ENCODE measurements at regions not wholly inside any gene's neighbourhood (a gene's known extent, or its start where the extent isn't known, plus 50 kb on each side); places are given as distances from the start of the nearest gene placed in this dataset.

- Histone ChIP-seq H3K9me3 (no peaks in the 10 kb centered on the region), H3K4me1 (replicated peaks) (no peaks in the 10 kb centered on the region), H3K4me3 (no peak overlapping the region), H3K36me3 (no peaks in the 10 kb centered on the region), H3K27me3 (replicated peaks; ENCODE audit: insufficient read depth) (no peaks in the 10 kb centered on the region), H3K27ac (no peak overlapping the region)
- 58% methylated on average over 5 of the region's 5 CpGs for WGBS
- TF ChIP-seq POLR2A (IDR thresholded peaks at IDR 0.05) (no peak), CTCF (IDR thresholded peaks at IDR 0.05) (no peak), POLR2AphosphoS5 (IDR thresholded peaks at IDR 0.05) (no peak)
- DNase-seq (ENCODE audit: low spot score): no peak
- intact Hi-C loops (cut with DNase I): no loop called here
Measured at GRCh38 chr18:25727281-25727985, 363.0 kb downstream of the SS18 start.

GRCh38 chr18:25726298-25726697 is 364.1 kb downstream of the SS18 start:
- no peaks in the 10 kb centered on the region for H3K9me3 ChIP-seq
- H3K27me3 ChIP-seq (replicated peaks; ENCODE audit: insufficient read depth): no peaks in the 10 kb centered on the region
- no peak overlapping the region for H3K27ac ChIP-seq
- 59% methylated on average over 11 of the region's 11 CpGs for WGBS
- no peak for DNase-seq (ENCODE audit: low spot score)
- intact Hi-C loops (cut with DNase I): no loop called here
- TF ChIP-seq POLR2A (IDR thresholded peaks at IDR 0.05): no peak
- no peak for TF ChIP-seq POLR2AphosphoS5 (IDR thresholded peaks at IDR 0.05)
- no peak for TF ChIP-seq CTCF (IDR thresholded peaks at IDR 0.05)
- no peak overlapping the region for H3K4me3 ChIP-seq
- no peaks in the 10 kb centered on the region for H3K36me3 ChIP-seq
- H3K4me1 ChIP-seq (replicated peaks): no peaks in the 10 kb centered on the region

GRCh38 chr18:25725501-25725900 is 364.9 kb downstream of the SS18 start:
- Histone ChIP-seq H3K4me1 (replicated peaks) (no peaks in the 10 kb centered on the region), H3K27me3 (replicated peaks; ENCODE audit: insufficient read depth) (no peaks in the 10 kb centered on the region), H3K4me3 (no peak overlapping the region), H3K27ac (no peak overlapping the region), H3K36me3 (no peaks in the 10 kb centered on the region), H3K9me3 (no peaks in the 10 kb centered on the region)
- DNase-seq (ENCODE audit: low spot score): no peak
- intact Hi-C loops (cut with DNase I): no loop called here
- WGBS: 75% methylated on average over 2 of the region's 2 CpGs
- TF ChIP-seq CTCF (IDR thresholded peaks at IDR 0.05): no peak
- TF ChIP-seq POLR2A (IDR thresholded peaks at IDR 0.05): no peak
- TF ChIP-seq POLR2AphosphoS5 (IDR thresholded peaks at IDR 0.05): no peak

GRCh38 chr18:25724997-25725396 is 365.4 kb downstream of the SS18 start:
- Histone ChIP-seq H3K36me3 (no peaks in the 10 kb centered on the region), H3K27me3 (replicated peaks; ENCODE audit: insufficient read depth) (no peaks in the 10 kb centered on the region), H3K9me3 (no peaks in the 10 kb centered on the region), H3K4me3 (no peak overlapping the region), H3K4me1 (replicated peaks) (no peaks in the 10 kb centered on the region), H3K27ac (no peak overlapping the region)
- DNase-seq (ENCODE audit: low spot score): no peak
- TF ChIP-seq POLR2A (IDR thresholded peaks at IDR 0.05): no peak
- no peak for TF ChIP-seq POLR2AphosphoS5 (IDR thresholded peaks at IDR 0.05)
- no peak for TF ChIP-seq CTCF (IDR thresholded peaks at IDR 0.05)
- intact Hi-C loops (cut with DNase I): no loop called here
- whole genome bisulfite sequencing: 73% methylated on average over 4 of the region's 4 CpGs

- Histone ChIP-seq H3K4me3 (no peak overlapping the region), H3K27me3 (replicated peaks; ENCODE audit: insufficient read depth) (no peaks in the 10 kb centered on the region), H3K27ac (no peak overlapping the region), H3K4me1 (replicated peaks) (no peaks in the 10 kb centered on the region), H3K36me3 (no peaks in the 10 kb centered on the region), H3K9me3 (no peaks in the 10 kb centered on the region)
- intact Hi-C loops (cut with DNase I): no loop called here
- TF ChIP-seq POLR2A (IDR thresholded peaks at IDR 0.05) (no peak), POLR2AphosphoS5 (IDR thresholded peaks at IDR 0.05) (no peak), CTCF (IDR thresholded peaks at IDR 0.05) (no peak)
- WGBS: 100% methylated on average over 2 of the region's 2 CpGs
- no peak for DNase-seq (ENCODE audit: low spot score)
Measured at GRCh38 chr18:25724121-25724520, 366.3 kb downstream of the SS18 start.
